Trophoblast cell (in vitro differentiated cells and primary cell): ENCODE measurements at regions not wholly inside any gene's neighbourhood (a gene's known extent, or its start where the extent isn't known, plus 50 kb on each side); places are given as distances from the start of the nearest gene placed in this dataset.

Source experiments
- DNase-seq, 2 donors: peaks; one replicate each; pipeline ENCODE4 v3.0.0-alpha.2; 2016
- H2AFZ ChIP-seq: 2 replicates; pipeline ENCODE4 v1.6.1; 2013; ENCODE audit warnings: low read length, moderate library complexity, mild to moderate bottlenecking; ENCODE audit not compliant: insufficient read depth, poor library complexity
- H2AK5ac ChIP-seq: 2 replicates; pipeline ENCODE4 v1.6.1; 2013; ENCODE audit warnings: mild to moderate bottlenecking, low read length
- H2BK120ac ChIP-seq: 2 replicates; pipeline ENCODE4 v1.6.1; 2013; ENCODE audit warnings: low read length, mild to moderate bottlenecking, moderate library complexity; ENCODE audit not compliant: insufficient read depth, poor library complexity
- H2BK12ac ChIP-seq: 2 replicates; pipeline ENCODE4 v1.6.1; 2013; ENCODE audit warnings: mild to moderate bottlenecking, low read length, moderate library complexity
- H2BK5ac ChIP-seq: 2 replicates; pipeline ENCODE4 v1.6.1; 2013; ENCODE audit warnings: low read length, low read depth, moderate library complexity, mild to moderate bottlenecking; ENCODE audit not compliant: poor library complexity
- H3K14ac ChIP-seq: 2 replicates; pipeline ENCODE4 v1.6.1; 2013; ENCODE audit warnings: mild to moderate bottlenecking, low read length
- H3K18ac ChIP-seq: 2 replicates; pipeline ENCODE4 v1.6.1; 2013; ENCODE audit warnings: mild to moderate bottlenecking, low read length
- H3K23ac ChIP-seq: 2 replicates; pipeline ENCODE4 v1.6.1; 2013; ENCODE audit warnings: low read length
- H3K27ac ChIP-seq: 2 replicates; pipeline ENCODE4 v1.5.1; 2013; ENCODE audit warnings: low read depth, mild to moderate bottlenecking, inconsistent platforms, low read length, moderate library complexity
- H3K27me3 ChIP-seq: 2 replicates; pipeline ENCODE4 v1.6.1; 2013; ENCODE audit warnings: inconsistent platforms, mild to moderate bottlenecking, low read length, moderate library complexity; ENCODE audit not compliant: insufficient read depth
- H3K36me3 ChIP-seq, 2 experiments: 1 replicate in 1 of 2; 2 replicates in 1 of 2; pipeline ENCODE4 v1.6.1; 2013; ENCODE audit warnings: low read length in 2 of 2, mild to moderate bottlenecking in 2 of 2, moderate library complexity in 1 of 2; ENCODE audit not compliant: insufficient read depth in 2 of 2, control insufficient read depth in 1 of 2
- H3K4ac ChIP-seq: 2 replicates; pipeline ENCODE4 v1.6.1; 2013; ENCODE audit warnings: low read depth, mild to moderate bottlenecking, low read length, moderate library complexity
- H3K4me1 ChIP-seq, 2 experiments: 1 replicate in 1 of 2; 2 replicates in 1 of 2; pipeline ENCODE4 v1.6.1; 2013; ENCODE audit warnings: low read length in 2 of 2, mild to moderate bottlenecking in 2 of 2, moderate library complexity in 1 of 2; ENCODE audit not compliant: insufficient read depth in 2 of 2, control insufficient read depth in 1 of 2
- H3K4me2 ChIP-seq: 2 replicates; pipeline ENCODE4 v1.6.1; 2013; ENCODE audit warnings: inconsistent platforms, mild to moderate bottlenecking, low read length, moderate library complexity
- H3K4me3 ChIP-seq: 2 replicates; pipeline ENCODE4 v1.5.1; 2013; ENCODE audit warnings: mild to moderate bottlenecking, low read depth, low read length, inconsistent platforms
- H3K79me1 ChIP-seq: one replicate; pipeline ENCODE4 v1.6.1; 2013; ENCODE audit warnings: low read length
- H3K79me2 ChIP-seq: 2 replicates; pipeline ENCODE4 v1.6.1; 2013; ENCODE audit warnings: low read length, mild to moderate bottlenecking; ENCODE audit not compliant: control insufficient read depth, insufficient read depth, poor library complexity
- H3K9ac ChIP-seq: 2 replicates; pipeline ENCODE4 v1.6.1; 2013; ENCODE audit warnings: mild to moderate bottlenecking, low read length
- H3K9me3 ChIP-seq: 2 replicates; pipeline ENCODE4 v1.6.1; 2013; ENCODE audit warnings: low read depth, mild to moderate bottlenecking, control low read depth, inconsistent platforms, low read length; ENCODE audit not compliant: insufficient read depth
- H4K12ac ChIP-seq: 2 replicates; pipeline ENCODE4 v1.6.1; 2013; ENCODE audit warnings: low read depth, mild to moderate bottlenecking, low read length, moderate library complexity
- H4K8ac ChIP-seq: 2 replicates; pipeline ENCODE4 v1.6.1; 2013; ENCODE audit warnings: low read depth, mild to moderate bottlenecking, low read length, moderate library complexity
- H4K91ac ChIP-seq: one replicate; pipeline ENCODE4 v1.6.1; 2013; ENCODE audit warnings: low read depth, mild to moderate bottlenecking, low read length, moderate library complexity
- WGBS: extraction: QIAGEN DNeasy Blood & Tissue Kit; methylation state at CpG from one replicate; pipeline ENCODE4 v1.1.7; 2013; ENCODE audit warnings: missing lambda C conversion rate; ENCODE audit not compliant: insufficient read length, insufficient coverage; ENCODE audit errors: extremely low coverage; 5-methylcytosine and 5-hydroxymethylcytosine counted together

DNA sequence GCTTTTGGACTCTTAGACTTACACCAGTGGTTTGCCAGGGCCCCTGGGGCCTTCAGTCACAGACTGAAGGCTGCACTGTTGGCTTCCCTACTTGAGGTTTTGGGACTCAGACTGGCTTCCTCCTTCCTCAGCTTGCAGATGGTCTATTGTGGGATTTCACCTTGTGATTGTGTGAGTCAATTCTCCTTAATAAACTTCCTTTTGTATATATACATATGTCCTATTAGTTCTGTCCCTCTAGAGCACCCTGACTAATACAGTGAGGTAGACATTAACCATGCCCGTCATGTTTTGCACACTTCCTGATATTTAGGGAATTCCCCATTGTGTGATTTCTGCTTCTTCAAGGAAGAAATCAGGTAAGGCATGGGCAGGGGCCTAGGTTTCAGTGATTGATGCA is 147.8 kb upstream of the CA10 start:
- H3K4me1 ChIP-seq: no peaks in the 10 kb centered on the region
- DNase-seq: no peak
- H4K91ac ChIP-seq: no peak overlapping the region
- H3K27ac ChIP-seq: no peak overlapping the region
- no peak overlapping the region for H3K9ac ChIP-seq
- no peak overlapping the region for H2AFZ ChIP-seq
- no peak overlapping the region for H3K4ac ChIP-seq
- no peak overlapping the region for H3K4me2 ChIP-seq
- H4K8ac ChIP-seq: no peak overlapping the region
- no peaks in the 10 kb centered on the region for H3K36me3 ChIP-seq
- H3K79me2 ChIP-seq: no peaks in the 10 kb centered on the region
- no peak overlapping the region for H2BK12ac ChIP-seq
- H4K12ac ChIP-seq: no peak overlapping the region
- H2BK120ac ChIP-seq: no peak overlapping the region
- no peak overlapping the region for H3K18ac ChIP-seq
- H3K14ac ChIP-seq: no peak overlapping the region
- no peak overlapping the region for H2AK5ac ChIP-seq
- no CpG with 5 or more reads among the region's 1 CpG for WGBS
- H2BK5ac ChIP-seq: no peak overlapping the region
- H3K23ac ChIP-seq: no peak overlapping the region
- no peaks in the 10 kb centered on the region for H3K9me3 ChIP-seq
- no peaks in the 10 kb centered on the region for H3K27me3 ChIP-seq
- H3K4me3 ChIP-seq: no peak overlapping the region
- no peaks in the 10 kb centered on the region for H3K79me1 ChIP-seq

GRCh38 chr17:52298881-52299280 is 140.4 kb upstream of the CA10 start:
- Histone ChIP-seq H3K79me2 (no peaks in the 10 kb centered on the region), H3K4ac (no peak overlapping the region), H3K36me3 (no peaks in the 10 kb centered on the region), H2BK120ac (no peak overlapping the region), H3K18ac (no peak overlapping the region), H2BK5ac (no peak overlapping the region), H4K12ac (no peak overlapping the region), H3K9me3 (no peaks in the 10 kb centered on the region), H3K4me3 (no peak overlapping the region), H2AFZ (no peak overlapping the region), H3K79me1 (no peaks in the 10 kb centered on the region), H3K4me2 (no peak overlapping the region), H3K4me1 (no peaks in the 10 kb centered on the region), H3K23ac (no peak overlapping the region), H4K91ac (no peak overlapping the region), H3K9ac (no peak overlapping the region), H3K14ac (no peak overlapping the region), H2BK12ac (no peak overlapping the region), H2AK5ac (no peak overlapping the region), H3K27me3 (no peaks in the 10 kb centered on the region), H3K27ac (no peak overlapping the region), H4K8ac (no peak overlapping the region)
- no CpG with 5 or more reads among the region's 3 CpGs for WGBS
- DNase-seq: no peak

DNA sequence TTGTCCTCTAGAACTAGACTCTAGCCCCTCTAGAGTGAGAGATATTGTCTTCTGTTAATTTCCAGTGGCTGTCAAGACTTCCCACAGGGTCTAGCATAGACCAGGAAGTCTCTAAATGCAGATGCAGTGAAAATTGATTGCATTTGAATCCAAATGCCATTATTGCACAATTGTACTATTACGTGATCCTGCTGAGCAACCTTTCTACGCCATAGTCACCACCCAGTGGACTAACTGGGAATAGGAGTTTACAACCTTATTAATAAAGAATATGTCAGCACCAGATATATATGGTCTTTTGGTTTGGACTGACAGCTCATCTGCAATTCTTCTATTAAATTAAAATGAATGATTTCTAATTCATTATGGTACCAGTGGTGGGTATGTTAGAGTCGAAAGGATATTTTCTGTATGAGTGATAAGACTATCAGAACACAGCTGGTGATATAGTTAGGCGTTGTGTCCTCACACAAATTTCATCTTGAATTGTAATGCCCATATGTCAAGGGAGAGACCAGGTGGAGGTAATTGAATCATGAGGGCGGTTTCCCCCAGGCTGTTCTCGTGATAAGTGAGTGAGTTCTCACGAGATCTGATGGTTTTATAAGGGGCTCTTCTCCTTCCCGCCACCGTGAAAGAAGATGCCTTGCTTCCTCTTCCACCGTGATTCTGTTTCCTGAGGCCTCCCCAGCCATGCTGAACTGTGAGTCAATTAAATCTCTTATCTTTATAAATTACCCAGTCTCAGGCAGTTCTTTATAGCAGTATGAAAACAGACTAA is 138.9 kb upstream of the CA10 start:
- Histone ChIP-seq H3K9me3 (no peaks in the 10 kb centered on the region), H3K79me2 (no peaks in the 10 kb centered on the region), H3K4me2 (no peak overlapping the region), H4K91ac (no peak overlapping the region), H2BK120ac (no peak overlapping the region), H3K27me3 (no peaks in the 10 kb centered on the region), H3K36me3 (no peaks in the 10 kb centered on the region), H3K14ac (no peak overlapping the region), H2AFZ (no peak overlapping the region), H3K4ac (no peak overlapping the region), H2BK5ac (no peak overlapping the region), H3K4me1 (no peaks in the 10 kb centered on the region), H4K8ac (no peak overlapping the region), H3K23ac (no peak overlapping the region), H2BK12ac (no peak overlapping the region), H3K9ac (no peak overlapping the region), H3K79me1 (no peaks in the 10 kb centered on the region), H3K27ac (no peak overlapping the region), H3K18ac (no peak overlapping the region), H4K12ac (no peak overlapping the region), H3K4me3 (no peak overlapping the region), H2AK5ac (no peak overlapping the region)
- no CpG with 5 or more reads among the region's 10 CpGs for WGBS
- DNase-seq: peak in 1 of 2 donors; percentile 4

- no peak for DNase-seq
- no peaks in the 10 kb centered on the region for H3K4me1 ChIP-seq
- H3K4me2 ChIP-seq: no peak overlapping the region
- no peaks in the 10 kb centered on the region for H3K79me2 ChIP-seq
- H3K14ac ChIP-seq: no peak overlapping the region
- H2BK12ac ChIP-seq: no peak overlapping the region
- H3K9me3 ChIP-seq: no peaks in the 10 kb centered on the region
- H4K91ac ChIP-seq: no peak overlapping the region
- no peaks in the 10 kb centered on the region for H3K27me3 ChIP-seq
- no peak overlapping the region for H2AFZ ChIP-seq
- no CpG with 5 or more reads among the region's 1 CpG for WGBS
- H2BK120ac ChIP-seq: no peak overlapping the region
- no peak overlapping the region for H4K12ac ChIP-seq
- no peak overlapping the region for H2BK5ac ChIP-seq
- no peak overlapping the region for H3K4me3 ChIP-seq
- H3K27ac ChIP-seq: no peak overlapping the region
- H2AK5ac ChIP-seq: no peak overlapping the region
- H4K8ac ChIP-seq: no peak overlapping the region
- H3K9ac ChIP-seq: no peak overlapping the region
- no peaks in the 10 kb centered on the region for H3K79me1 ChIP-seq
- no peak overlapping the region for H3K4ac ChIP-seq
- H3K18ac ChIP-seq: no peak overlapping the region
- no peaks in the 10 kb centered on the region for H3K36me3 ChIP-seq
- H3K23ac ChIP-seq: no peak overlapping the region
Observed at GRCh38 chr17:52294301-52294700, 135.8 kb upstream of the CA10 start.
